Common myeloid progenitor, CD34-positive (primary cell): ENCODE measurements at regions not wholly inside any gene's neighbourhood (a gene's known extent, or its start where the extent isn't known, plus 50 kb on each side); places are given as distances from the start of the nearest gene placed in this dataset.

Source experiments
- CTCF ChIA-PET: fragments of 350-600 bp; sonication (Branson Sonifier 250); formaldehyde crosslinking; loops from one replicate; lab custom pipeline; 2021; ENCODE audit warnings: antibody characterized with exemption; lab: Charles Lee
- POLR2A ChIA-PET: fragments of 350-600 bp; sonication (Branson Sonifier 250); formaldehyde crosslinking; loops from one replicate; lab custom pipeline; 2021; ENCODE audit warnings: antibody characterized with exemption; lab: Charles Lee
- DNase-seq, 3 donors: peaks; one replicate each; pipeline versions ENCODE4 v3.0.0 to v3.0.0-alpha.2; 2013
- H3K27ac ChIP-seq, 2 experiments: 1 replicate in 1 of 2; 2 replicates in 1 of 2; pipeline ENCODE4 v1.7.0; 2013; ENCODE audit warnings: inconsistent platforms in 2 of 2, low read length in 2 of 2, mild to moderate bottlenecking in 2 of 2, low read depth in 1 of 2, moderate library complexity in 1 of 2; ENCODE audit not compliant: severe bottlenecking in 2 of 2, insufficient read depth in 1 of 2, poor library complexity in 1 of 2
- H3K27me3 ChIP-seq, 5 experiments: replicated peaks in 2 of 5; 1 replicate in 3 of 5; 2 replicates in 2 of 5; pipeline versions ENCODE4 v1.6.1 to v1.7.0; 2013; ENCODE audit warnings: low read length in 4 of 5, mild to moderate bottlenecking in 2 of 5, moderate library complexity in 2 of 5, inconsistent platforms in 1 of 5; ENCODE audit not compliant: insufficient read depth in 5 of 5, control insufficient read depth in 4 of 5
- H3K36me3 ChIP-seq, 4 experiments: 1 replicate in 2 of 4; 2 replicates in 2 of 4; pipeline versions ENCODE4 v1.6.1 to v1.7.0; 2013; ENCODE audit warnings: low read length in 3 of 4, control low read depth in 1 of 4, mild to moderate bottlenecking in 1 of 4; ENCODE audit not compliant: control insufficient read depth in 4 of 4, insufficient read depth in 4 of 4
- H3K4me1 ChIP-seq, 4 experiments: 1 replicate in 3 of 4; 2 replicates in 1 of 4; pipeline versions ENCODE4 v1.6.1 to v1.7.1; 2013; ENCODE audit warnings: low read length in 3 of 4, mild to moderate bottlenecking in 3 of 4, control low read depth in 1 of 4, inconsistent platforms in 1 of 4, moderate library complexity in 1 of 4; ENCODE audit not compliant: control insufficient read depth in 4 of 4, insufficient read depth in 4 of 4; ENCODE audit errors: control extremely low read depth in 1 of 4
- H3K4me3 ChIP-seq, 7 experiments: 1 replicate in 4 of 7; 2 replicates in 3 of 7; pipeline versions ENCODE4 v1.5.1 to v1.7.0; 2013; ENCODE audit warnings: mild to moderate bottlenecking in 7 of 7, low read length in 6 of 7, moderate library complexity in 6 of 7, inconsistent platforms in 2 of 7, low read depth in 2 of 7, control low read depth in 1 of 7; ENCODE audit not compliant: insufficient read depth in 4 of 7, control insufficient read depth in 1 of 7; ENCODE audit errors: extremely low read depth in 1 of 7
- H3K9me3 ChIP-seq, 5 experiments: 1 replicate in 4 of 5; 2 replicates in 1 of 5; pipeline versions ENCODE4 v1.6.1 to v1.7.1; 2013; ENCODE audit warnings: low read length in 4 of 5, mild to moderate bottlenecking in 2 of 5, inconsistent platforms in 1 of 5, low read depth in 1 of 5, moderate library complexity in 1 of 5; ENCODE audit not compliant: control insufficient read depth in 4 of 5, insufficient read depth in 2 of 5; ENCODE audit errors: control extremely low read depth in 1 of 5
- WGBS: methylation state at CpG from one replicate; pipeline ENCODE4 v1.1.5; 2013; ENCODE audit not compliant: insufficient coverage; 5-methylcytosine and 5-hydroxymethylcytosine counted together

DNA sequence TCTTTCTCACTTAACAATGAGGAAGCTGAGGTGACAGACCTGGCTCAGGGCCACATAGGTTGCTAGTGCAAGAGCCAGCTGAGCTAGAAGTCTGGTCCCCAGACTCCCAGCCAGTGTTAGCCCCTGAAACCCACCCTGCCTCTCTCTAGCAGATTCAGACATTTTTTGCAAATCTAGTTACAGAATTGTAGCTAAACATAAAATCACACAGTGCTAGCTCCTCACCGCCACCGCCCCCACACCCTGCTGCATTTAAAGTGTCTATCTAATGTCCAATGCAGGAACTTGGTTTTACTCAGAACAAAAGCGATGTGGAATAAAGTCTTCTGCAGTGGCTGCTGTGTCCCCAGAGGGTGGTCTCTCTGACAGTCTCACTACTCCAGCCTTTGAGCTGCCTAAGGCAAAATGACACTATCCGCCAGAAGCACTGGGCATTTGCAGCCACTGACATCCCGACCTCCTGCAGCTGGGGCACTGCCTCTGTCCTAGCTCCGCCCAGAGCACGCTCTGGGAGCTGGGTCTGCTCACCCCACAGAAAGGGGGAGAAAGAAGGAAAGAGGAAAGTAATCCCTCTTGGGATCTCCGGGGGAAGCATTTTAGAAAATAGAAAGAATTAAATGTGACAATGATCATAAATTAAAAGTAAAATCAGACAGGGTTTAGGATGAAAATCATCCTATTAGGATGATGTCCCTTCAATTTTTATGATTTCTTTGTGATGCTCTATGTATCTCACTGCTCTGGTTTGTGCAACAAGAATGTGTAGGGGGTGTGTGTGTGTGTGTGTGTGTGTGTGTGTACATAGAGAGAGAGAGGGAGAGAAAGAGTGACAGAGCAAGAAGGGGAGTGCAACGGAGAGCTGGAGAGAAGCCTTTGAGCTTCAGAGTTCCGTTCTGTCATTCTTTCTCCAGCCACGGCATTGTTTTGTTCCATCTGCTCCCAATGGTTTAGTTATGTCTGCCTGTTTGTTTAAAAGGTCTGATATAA is 50.5 kb upstream of the ST8SIA3 start:
- ChIA-PET CTCF (no interaction called here), POLR2A (no interaction called here)
- Histone ChIP-seq H3K36me3 (no peaks in the 10 kb centered on the region), H3K4me1 (no peaks in the 10 kb centered on the region), H3K27me3 (peaks cover 0 to 9% (median 0%) of the 10 kb centered on the region in 5 experiments), H3K4me3 (no peak overlapping the region), H3K9me3 (no peaks in the 10 kb centered on the region), H3K27ac (no peak overlapping the region)
- WGBS: 66% methylated on average over 10 of the region's 11 CpGs
- no peak for DNase-seq
